ENCODE measurements at regions not wholly inside any gene's neighbourhood (a gene's known extent, or its start where the extent isn't known, plus 50 kb on each side); places are given as distances from the start of the nearest gene placed in this dataset.
"Not testable (repeated sequence)": the region's sequence is repeated elsewhere in the genome, so short reads cannot be mapped to it uniquely, and the experiment has no call there.

GRCh38 chr6:73972518-73972917 is 276.5 kb downstream of the CD109 start:
- not testable (repeated sequence) for DNase-seq

DNA sequence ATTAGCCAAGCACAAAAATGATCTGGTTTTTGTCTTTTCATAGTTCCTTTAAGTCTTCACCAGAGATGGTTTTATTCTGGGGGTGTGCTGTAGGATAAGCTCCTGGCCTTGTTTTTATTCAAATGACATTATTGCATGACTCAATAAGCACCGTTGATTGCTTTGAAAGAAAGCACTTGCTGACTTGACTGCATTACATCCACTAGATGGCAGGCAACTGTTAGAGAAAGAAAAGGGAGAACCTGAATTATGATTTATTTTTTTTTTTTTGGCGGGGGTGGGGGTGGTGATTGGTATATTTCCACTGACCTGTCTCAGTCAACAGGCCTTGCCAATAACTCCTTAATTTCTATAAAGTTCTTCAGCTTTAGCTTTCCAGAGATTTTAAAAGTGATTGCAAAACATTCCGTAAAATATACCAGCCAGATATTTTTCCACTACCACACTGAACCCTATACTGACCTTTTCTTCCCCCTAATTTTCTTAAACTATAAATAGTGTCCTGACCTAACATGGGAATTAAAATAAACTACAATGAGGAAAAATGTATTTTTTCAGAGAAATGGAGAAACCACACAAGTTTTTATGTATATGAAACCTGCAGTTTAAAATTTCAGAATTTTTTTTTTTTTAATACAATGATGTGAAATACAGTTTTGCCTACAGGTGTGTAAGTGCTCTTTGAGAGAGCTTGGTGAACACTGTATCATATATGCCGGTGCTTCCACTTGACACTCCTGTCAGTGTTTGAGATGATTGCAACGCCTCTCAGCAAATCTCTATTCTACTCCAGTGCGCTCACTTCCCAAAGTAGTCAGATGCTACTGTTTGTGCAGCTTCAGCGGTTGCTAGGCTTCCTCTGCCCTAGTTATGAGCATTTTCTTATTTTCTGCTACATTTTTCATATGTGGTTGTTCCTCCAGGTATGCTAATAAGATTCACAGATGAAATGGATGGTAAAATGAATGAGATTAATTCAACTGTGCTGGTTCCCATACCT is 274.3 kb downstream of the CD109 start:
- peak; percentile 25 for DNase-seq

GRCh38 chr6:73968221-73968757 is 272.3 kb downstream of the CD109 start:
- no peak for DNase-seq

GRCh38 chr6:73965539-73966029 is 269.6 kb downstream of the CD109 start:
- no peak for DNase-seq

DNA sequence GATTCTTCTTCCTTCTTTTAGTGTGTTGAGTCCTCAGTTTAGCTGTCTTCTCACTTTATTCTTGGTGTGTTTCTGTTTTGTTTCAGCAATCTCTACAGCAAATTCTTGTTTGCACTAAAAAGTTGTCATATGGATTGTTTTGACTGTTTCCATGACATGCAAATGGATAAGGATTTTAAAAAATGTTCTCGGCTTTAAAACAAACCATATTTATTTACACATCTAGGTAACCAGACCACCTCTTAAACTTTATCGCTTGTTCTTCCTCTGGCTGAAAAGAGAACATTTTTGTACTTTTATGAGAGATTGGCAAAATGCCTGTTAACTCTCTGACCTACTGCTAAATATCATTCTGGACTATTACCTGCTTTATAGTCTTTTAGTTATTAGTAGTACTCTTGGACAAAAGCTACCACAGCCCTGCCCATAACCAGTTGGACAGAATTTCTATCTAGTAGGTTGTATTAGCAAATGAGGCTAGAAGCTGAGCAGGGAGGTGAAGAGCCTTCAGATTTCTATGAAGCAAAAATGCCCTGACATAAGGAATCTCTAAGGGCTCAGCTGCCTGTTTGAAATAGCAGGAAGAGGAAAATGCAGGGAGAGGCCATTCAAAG is 268.3 kb downstream of the CD109 start:
- no peak for DNase-seq

DNA sequence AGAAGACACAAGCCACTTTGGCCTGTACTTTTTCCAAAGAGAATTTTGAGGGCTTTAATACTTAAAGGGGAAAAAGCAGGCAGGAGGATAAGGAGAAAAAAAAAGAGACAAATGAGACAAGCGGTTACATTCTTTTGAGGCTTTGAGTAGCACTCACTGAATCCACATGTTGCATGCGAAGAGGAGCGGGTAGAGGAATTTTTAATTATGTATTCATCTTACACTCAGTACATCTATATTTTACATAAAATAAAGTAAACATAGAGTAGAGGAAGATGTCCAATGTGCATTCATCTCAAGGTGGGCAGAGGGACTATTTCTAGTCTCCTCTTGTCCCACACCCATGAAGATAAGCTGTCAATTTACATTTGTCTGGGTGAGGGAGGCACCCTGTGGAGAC is 266.9 kb downstream of the CD109 start:
- no peak for DNase-seq

DNA sequence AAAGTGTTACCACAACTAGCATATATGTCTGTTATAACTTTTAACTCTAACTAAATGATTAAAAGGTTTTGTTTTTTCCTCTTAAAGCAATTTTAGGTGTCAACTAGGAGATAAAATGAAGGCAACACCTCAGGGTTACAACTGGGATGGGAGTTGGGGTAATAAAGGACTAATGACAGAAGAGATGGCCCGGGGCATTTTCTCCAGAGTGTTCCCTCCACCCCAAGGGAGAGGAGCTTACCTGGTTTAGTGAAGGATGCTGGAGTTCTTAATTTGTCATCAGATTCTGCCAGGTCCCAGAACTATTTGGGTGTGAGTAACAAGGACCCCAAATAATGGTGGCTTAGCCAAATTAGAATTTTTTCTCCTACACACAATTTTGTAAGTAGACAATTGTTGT is 260.3 kb downstream of the CD109 start:
- DNase-seq = no peak

GRCh38 chr6:73955800-73956199 is 259.8 kb downstream of the CD109 start:
- DNase-seq = no peak

DNA sequence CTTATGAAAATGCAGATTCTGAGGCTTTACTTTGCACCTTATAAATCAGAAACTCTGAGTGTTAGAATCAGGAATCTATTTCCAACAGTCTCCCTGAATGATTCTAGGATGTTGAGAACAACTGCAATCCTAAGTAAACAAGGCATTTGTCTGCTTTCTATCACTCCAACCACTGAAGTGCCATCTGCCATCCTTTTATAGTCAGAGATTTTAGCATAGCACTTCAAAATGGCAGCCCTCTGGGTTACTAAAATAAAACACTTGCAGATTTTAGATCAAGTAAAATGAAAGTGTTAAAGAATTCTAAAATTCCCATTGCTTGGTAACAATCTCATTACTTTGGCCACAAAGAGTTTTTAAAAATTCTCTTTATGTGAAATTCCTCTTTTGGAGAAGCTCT is 258.9 kb downstream of the CD109 start:
- DNase-seq = no peak

DNA sequence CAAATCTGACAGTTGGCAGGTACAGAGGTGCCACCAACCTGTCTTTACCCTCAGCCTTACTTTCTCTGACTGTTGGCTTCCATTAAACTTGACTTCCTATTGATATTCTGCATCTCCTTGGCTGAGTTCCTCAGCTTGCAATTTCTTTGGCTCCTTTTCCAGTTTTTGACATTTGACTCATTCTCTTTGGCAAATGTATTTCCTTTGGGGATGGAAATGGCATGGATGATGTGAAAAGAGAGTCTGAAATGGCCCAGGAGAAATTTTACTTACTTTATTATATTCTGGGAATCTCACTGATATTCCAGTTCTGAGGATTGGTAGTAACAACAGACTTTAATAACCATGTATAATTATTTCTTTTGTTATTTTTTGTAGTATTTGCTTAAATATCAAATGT is 255.2 kb downstream of the CD109 start:
- no peak for DNase-seq

- no peak for DNase-seq
Observed at GRCh38 chr6:73943930-73944652, 248.1 kb downstream of the CD109 start.

GRCh38 chr6:73943411-73943810 is 247.4 kb downstream of the CD109 start:
- DNase-seq = no peak

DNA sequence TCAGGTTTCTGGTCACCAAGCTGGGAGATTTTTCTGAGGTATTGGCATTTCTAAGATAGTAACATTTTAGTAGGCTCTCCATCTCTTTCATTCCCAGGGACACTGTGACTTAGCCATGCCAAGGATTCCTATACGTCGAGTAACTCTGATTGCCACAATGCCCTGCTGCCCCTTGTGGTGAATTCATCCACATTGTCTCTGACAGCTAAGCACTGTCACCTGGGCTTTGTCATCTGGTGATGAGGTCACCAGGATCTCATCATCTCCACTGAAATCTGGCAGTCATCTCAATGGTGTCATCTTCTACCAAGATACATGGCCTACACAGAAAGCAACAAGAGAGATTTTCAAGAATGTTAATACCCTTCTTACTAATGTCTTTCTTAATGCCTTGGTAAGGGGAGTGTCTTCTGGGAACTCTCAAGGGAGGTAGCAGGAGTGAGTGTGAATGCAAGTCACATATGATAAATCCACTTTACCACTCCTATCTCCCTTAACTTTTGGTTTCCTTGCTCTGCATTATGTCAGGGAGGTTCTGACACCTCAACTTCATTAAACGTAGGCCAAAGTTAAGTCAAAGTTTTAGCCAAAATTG is 246.7 kb downstream of the CD109 start:
- DNase-seq = no peak

DNA sequence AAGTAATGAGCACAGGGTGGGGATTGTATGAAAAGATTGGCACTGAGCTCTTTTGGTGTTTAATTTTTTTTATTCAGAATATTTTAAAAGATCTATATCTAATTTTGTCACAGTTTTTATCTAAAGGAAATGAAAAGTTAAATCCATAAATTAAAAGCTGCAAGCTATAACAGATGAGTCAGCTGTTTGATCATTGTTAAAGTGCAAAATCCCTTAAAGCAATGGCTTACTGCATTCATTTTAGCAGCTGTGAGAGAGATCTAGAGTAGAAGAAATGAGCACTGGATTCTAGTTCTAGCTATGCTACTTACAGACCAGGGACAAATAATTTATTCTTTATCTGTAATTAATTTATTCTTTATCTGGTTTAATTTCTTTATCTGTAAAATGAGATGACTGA is 245.9 kb downstream of the CD109 start:
- no peak for DNase-seq

GRCh38 chr6:73937805-73938204 is 241.8 kb downstream of the CD109 start:
- DNase-seq = no peak

- DNase-seq = no peak
Observed at GRCh38 chr6:73932866-73933265, 236.9 kb downstream of the CD109 start.

DNA sequence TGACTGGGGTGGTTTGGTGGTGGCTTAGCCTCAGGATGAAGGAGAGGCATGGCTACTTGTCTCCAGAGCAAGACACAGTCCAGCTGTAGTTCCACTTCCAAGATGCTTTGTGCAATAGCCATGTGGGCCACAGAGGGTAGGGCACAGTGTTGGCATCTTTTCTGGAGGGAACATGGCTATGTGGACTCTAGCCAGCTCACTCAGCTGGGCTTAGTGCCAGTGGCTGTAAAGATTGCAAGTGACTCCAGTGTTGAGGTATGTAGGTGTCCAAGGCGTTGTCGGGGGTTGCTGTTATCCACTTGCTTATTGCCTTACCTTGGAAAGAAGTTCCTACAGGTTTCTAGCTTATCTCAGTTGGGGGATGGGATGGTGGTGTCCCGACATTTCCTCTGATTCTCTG is 233.4 kb downstream of the CD109 start:
- DNase-seq = no peak

DNA sequence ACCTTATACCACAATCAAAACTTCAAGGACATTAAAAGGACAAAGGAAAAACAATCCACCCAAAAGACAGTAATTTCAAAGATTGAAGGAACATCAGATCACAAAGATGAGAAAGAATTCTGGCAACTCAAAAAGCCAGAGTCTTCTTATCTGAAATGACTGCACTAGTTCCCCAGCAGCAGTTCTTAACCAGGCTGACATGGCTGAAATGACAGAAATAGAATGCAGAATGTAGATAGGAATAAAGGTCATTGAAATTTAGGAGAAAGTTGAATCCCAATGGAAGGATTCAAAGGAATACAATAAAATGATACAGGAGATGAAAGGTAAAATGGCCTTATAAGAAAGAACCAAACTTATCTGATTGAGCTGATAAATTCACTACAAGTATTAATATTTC is 231.4 kb downstream of the CD109 start:
- no peak for DNase-seq

DNA sequence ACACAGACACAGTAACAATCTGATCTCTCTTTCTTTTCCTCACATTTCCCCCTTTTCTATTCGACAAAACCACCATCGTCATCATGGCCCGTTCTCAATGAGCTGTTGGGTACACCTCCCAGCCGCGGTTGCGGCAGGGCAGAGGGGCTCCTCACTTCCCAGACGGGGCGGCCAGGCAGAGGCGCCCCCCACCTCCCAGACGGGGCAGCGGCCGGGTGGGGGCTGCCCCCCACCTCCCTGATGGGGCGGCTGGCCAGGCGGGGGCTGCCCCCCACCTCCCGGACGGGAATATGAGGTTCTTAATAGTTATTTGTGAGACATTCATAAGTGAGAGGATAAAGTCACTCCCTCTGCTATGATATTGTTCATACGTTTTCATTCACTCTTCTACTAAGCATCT is 229.7 kb downstream of the CD109 start:
- DNase-seq = not testable (repeated sequence)

GRCh38 chr6:73923905-73924485 is 228.0 kb downstream of the CD109 start:
- DNase-seq = no peak

DNA sequence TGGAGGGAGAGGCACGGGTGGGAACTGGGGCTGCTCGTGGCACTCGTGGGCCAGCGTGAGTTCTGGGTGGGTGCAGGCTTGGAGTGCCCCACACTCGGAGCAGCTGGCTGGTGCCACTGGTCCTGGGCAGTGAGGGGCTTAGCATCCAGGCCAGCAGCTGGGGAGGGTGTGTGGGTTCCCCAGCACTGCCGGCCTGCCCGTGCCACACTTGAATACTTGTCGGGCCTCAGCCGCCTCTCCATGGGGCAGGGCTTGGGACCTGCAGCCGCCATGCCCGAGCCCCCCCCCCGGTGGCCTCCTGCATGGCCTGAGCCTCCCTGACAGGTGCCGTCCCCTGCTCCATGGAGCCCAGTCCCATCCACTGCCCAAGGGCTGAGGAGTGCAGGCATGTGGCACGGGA is 207.2 kb downstream of the CD109 start:
- DNase-seq = no peak

- no peak for DNase-seq
Observed at GRCh38 chr6:73901986-73902385, 206.0 kb downstream of the CD109 start.

Measured in NCI-H1105 treated with DMSO at 0.1 percent for 48 hours (cell line).